Fibroblast of mammary gland (primary cell): ENCODE measurements at regions not wholly inside any gene's neighbourhood (a gene's known extent, or its start where the extent isn't known, plus 50 kb on each side); places are given as distances from the start of the nearest gene placed in this dataset.
"Not testable (repeated sequence)": the region's sequence is repeated elsewhere in the genome, so short reads cannot be mapped to it uniquely, and the experiment has no call there.

ENCODE experiments used
- DNase-seq: peaks from one replicate; pipeline ENCODE4 v3.0.0-alpha.2; 2010; ENCODE audit warnings: low read depth
- H3K4me3 ChIP-seq: 2 replicates; pipeline ENCODE4 v1.5.1; 2011; ENCODE audit warnings: low read depth, mild to moderate bottlenecking, low read length, moderate library complexity; ENCODE audit not compliant: control insufficient read depth
- TF ChIP-seq, protein P1 (sequence below): conservative IDR thresholded peaks from 2 replicates; pipeline ENCODE4 v1.5.1; 2011; ENCODE audit warnings: low read depth, low read length, inconsistent platforms; ENCODE audit not compliant: control insufficient read depth, insufficient read depth

DNA sequence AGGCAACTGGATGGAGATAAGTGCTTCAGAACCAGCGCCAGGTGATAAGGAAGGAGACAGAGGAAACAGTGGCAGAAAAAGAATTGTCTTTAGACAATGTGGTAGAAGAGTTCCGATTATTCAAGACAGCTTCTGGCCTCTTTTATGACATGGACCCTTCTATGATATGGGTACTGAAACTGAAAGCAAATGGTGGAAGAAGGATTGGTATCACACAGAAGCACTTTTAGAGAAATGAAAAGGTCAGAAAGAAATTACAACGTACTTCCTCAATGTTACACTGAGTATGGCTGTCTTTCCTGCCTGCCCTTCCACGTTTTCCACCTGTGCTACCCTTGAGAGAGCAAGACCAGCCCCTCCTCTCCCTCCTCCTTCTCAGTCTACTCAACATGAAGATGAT is 959.3 kb downstream of the DNAH5 start:
- H3K4me3 ChIP-seq = no peak overlapping the region
- DNase-seq = no peak
- TF ChIP-seq, protein P1, sequence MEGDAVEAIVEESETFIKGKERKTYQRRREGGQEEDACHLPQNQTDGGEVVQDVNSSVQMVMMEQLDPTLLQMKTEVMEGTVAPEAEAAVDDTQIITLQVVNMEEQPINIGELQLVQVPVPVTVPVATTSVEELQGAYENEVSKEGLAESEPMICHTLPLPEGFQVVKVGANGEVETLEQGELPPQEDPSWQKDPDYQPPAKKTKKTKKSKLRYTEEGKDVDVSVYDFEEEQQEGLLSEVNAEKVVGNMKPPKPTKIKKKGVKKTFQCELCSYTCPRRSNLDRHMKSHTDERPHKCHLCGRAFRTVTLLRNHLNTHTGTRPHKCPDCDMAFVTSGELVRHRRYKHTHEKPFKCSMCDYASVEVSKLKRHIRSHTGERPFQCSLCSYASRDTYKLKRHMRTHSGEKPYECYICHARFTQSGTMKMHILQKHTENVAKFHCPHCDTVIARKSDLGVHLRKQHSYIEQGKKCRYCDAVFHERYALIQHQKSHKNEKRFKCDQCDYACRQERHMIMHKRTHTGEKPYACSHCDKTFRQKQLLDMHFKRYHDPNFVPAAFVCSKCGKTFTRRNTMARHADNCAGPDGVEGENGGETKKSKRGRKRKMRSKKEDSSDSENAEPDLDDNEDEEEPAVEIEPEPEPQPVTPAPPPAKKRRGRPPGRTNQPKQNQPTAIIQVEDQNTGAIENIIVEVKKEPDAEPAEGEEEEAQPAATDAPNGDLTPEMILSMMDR = no peak

DNA sequence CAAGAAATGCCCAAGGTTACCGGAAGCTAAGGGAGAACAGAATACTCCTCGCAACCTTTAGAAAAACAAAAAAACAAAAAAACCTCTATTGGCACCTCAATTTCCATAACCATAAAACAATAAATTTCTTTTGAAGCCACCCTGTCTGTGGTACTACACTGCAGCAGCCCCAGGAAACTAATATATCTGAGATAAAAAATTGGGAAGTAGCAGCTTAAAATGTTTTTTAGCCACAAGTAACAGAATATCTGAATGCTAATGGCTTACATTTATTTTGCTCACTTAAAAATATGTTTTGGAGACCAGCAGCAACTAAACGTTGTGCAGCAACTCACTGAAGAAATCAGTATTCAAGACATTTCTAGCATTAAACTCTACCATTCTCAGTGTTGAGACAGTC is 969.6 kb downstream of the DNAH5 start:
- no peak for DNase-seq
- H3K4me3 ChIP-seq = no peak overlapping the region
- TF ChIP-seq, protein P1 = no peak

DNA sequence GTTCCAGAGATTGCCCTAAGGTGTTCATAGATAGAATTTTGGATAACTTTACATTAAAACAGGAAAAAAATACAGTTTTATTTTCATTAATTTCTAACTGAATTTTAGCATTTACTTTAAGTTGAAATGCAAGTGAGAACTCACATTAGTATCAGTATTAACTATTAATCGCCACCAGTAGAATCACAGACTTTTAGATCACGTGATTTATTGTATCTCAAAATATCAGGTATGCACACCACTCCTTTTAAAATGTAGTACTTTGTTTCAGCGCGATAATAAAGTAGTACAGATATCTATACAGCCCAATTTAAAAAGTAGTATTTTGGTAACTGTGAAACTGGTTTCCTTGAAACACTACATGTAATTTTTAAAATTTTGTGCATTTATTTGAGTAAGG is 978.7 kb downstream of the DNAH5 start:
- TF ChIP-seq, protein P1 = no peak
- no peak for DNase-seq
- no peak overlapping the region for H3K4me3 ChIP-seq

DNA sequence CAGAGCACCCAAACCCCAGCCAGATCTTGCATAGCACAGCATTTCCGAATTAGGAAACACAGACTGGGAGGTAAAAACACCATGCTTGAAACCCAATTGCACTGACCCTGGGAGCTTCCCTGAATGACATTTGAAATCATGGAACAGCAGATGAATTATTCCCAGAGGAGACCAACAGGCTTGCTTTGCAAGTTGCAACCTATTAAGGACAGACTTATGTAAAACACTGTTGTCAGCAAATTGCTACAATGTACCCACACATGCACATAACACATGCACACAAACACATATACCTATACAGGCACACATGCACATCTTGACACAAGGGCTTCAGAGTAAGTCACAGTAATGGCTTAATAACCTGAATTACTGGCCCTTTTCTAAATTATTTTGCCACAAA is 984.8 kb downstream of the DNAH5 start:
- TF ChIP-seq, protein P1 = no peak
- no peak for DNase-seq
- H3K4me3 ChIP-seq = no peak overlapping the region

DNA sequence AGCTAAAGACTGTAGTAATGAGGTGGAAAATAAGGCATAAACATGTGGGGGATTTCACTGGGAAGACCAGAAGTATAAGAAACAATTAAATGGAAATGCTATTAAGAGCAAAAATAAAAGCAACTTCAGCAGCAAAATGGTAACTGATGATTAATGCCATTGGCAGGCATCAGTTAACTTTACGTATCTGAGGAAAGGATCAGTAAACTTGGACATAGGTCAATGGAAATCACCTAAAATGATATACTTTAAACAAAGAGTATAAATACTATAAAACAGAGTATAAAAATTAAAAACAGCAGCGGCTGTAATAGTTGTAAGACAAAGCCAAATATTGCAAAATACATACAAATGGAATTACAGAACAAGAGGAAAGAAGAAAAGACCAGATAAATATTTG is 992.1 kb downstream of the DNAH5 start:
- TF ChIP-seq, protein P1 = no peak
- H3K4me3 ChIP-seq = no peak overlapping the region
- DNase-seq = no peak

DNA sequence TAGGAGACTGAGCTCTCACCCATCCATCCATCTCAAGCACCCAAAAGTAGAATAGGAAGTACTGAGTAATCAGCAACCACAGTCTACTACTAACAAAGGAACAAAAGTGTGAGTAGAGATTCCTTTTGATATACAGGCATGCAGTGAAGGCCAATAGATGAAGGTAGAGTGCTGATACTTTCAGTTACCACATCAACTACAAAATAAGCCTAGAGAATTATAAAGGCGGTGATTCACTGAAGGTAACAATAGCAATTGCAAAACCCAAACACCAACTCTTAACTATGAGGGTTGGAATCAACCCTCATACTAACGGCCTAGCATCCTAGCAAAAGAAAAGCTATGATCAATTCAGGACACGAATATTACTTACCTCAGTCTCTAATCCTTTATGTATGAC is 992.6 kb downstream of the DNAH5 start:
- TF ChIP-seq, protein P1 = no peak
- no peak for DNase-seq
- H3K4me3 ChIP-seq = no peak overlapping the region

DNA sequence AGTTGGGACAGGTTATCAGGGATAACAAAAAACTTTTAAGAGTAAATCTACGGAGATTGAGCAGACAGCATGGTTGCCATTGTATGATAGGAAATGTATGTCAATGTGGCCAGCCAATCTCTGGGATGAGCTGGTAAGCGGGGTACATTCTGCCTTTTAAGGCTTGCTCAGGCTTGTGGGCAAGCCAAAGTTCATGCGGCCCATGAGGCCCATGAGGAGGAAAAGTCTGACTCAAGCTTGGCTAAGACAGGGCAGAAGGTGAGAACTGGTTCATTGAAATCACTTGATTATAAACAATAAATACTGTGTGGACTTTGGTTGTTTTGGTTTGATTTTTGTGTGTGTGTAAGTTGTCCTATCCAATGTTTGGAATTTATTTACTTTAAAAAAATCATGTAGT is 997.1 kb downstream of the DNAH5 start:
- no peak for DNase-seq
- no peak overlapping the region for H3K4me3 ChIP-seq
- TF ChIP-seq, protein P1 = no peak

DNA sequence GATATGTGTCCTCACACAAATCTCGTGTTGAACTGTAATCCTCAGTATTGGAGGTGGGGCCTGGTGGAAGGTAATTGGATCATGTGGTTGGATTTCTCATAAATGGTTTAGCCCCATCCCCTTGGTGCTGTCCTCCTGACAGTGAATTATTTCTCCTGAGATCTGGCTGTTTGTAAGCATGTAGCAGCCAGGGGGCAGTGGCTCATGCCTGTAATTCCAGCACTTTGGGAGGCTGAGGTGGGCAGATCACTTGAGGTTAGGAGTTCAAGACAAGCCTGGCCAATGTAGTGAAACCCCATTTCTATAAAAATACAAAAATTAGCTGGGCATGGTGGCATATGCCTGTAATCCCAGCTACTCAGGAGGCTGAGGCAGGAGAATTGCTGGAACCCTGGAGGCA is 999.0 kb downstream of the DNAH5 start:
- not testable (repeated sequence) for DNase-seq, H3K4me3 ChIP-seq
